HUES6 (cell line): ENCODE measurements at regions not wholly inside any gene's neighbourhood (a gene's known extent, or its start where the extent isn't known, plus 50 kb on each side); places are given as distances from the start of the nearest gene placed in this dataset.

ENCODE experiments used
- H3K27ac ChIP-seq: 2 replicates; pipeline ENCODE4 v1.7.0; 2013; ENCODE audit warnings: low read depth, mild to moderate bottlenecking, low read length, inconsistent platforms
- H3K27me3 ChIP-seq: 2 replicates; pipeline ENCODE4 v1.6.1; 2013; ENCODE audit warnings: low read length; ENCODE audit not compliant: control insufficient read depth, insufficient read depth
- H3K36me3 ChIP-seq: 2 replicates; pipeline ENCODE4 v1.6.1; 2013; ENCODE audit warnings: low read length; ENCODE audit not compliant: control insufficient read depth, insufficient read depth
- H3K4me1 ChIP-seq: 2 replicates; pipeline ENCODE4 v1.6.1; 2013; ENCODE audit warnings: low read length; ENCODE audit not compliant: control insufficient read depth, insufficient read depth
- H3K4me3 ChIP-seq: 2 replicates; pipeline ENCODE4 v1.5.1; 2013; ENCODE audit warnings: low read depth, low read length
- H3K9ac ChIP-seq: one replicate; pipeline ENCODE4 v1.6.1; 2013; ENCODE audit warnings: mild to moderate bottlenecking, low read length
- H3K9me3 ChIP-seq: 2 replicates; pipeline ENCODE4 v1.6.1; 2013; ENCODE audit warnings: low read depth, low read length; ENCODE audit not compliant: control insufficient read depth, insufficient read depth

GRCh38 chr2:34005901-34006300 lies 406.8 kb upstream of the FAM98A start:
- no peaks in the 10 kb centered on the region for H3K4me1 ChIP-seq
- no peak overlapping the region for H3K27ac ChIP-seq
- no peaks in the 10 kb centered on the region for H3K36me3 ChIP-seq
- no peaks in the 10 kb centered on the region for H3K9me3 ChIP-seq
- H3K9ac ChIP-seq = no peak overlapping the region
- H3K4me3 ChIP-seq = no peak overlapping the region
- no peaks in the 10 kb centered on the region for H3K27me3 ChIP-seq

GRCh38 chr2:34004936-34005335 lies 405.8 kb upstream of the FAM98A start:
- Histone ChIP-seq H3K4me1 (no peaks in the 10 kb centered on the region), H3K9ac (no peak overlapping the region), H3K4me3 (no peak overlapping the region), H3K9me3 (no peaks in the 10 kb centered on the region), H3K27me3 (no peaks in the 10 kb centered on the region), H3K27ac (no peak overlapping the region), H3K36me3 (no peaks in the 10 kb centered on the region)

GRCh38 chr2:34003795-34004194 lies 404.7 kb upstream of the FAM98A start:
- Histone ChIP-seq H3K27ac (no peak overlapping the region), H3K4me3 (no peak overlapping the region), H3K4me1 (no peaks in the 10 kb centered on the region), H3K27me3 (no peaks in the 10 kb centered on the region), H3K36me3 (no peaks in the 10 kb centered on the region), H3K9ac (no peak overlapping the region), H3K9me3 (no peaks in the 10 kb centered on the region)

GRCh38 chr2:34001557-34001956 lies 402.5 kb upstream of the FAM98A start:
- Histone ChIP-seq H3K9me3 (0 out of 2 replicates have a peak, but pooled peaks cover 4% of the 10 kb centered on the region), H3K27me3 (no peaks in the 10 kb centered on the region), H3K27ac (no peak overlapping the region), H3K4me3 (no peak overlapping the region), H3K36me3 (no peaks in the 10 kb centered on the region), H3K4me1 (no peaks in the 10 kb centered on the region), H3K9ac (no peak overlapping the region)

GRCh38 chr2:33984131-33984530 lies 385.0 kb upstream of the FAM98A start:
- no peaks in the 10 kb centered on the region for H3K27me3 ChIP-seq
- H3K36me3 ChIP-seq = no peaks in the 10 kb centered on the region
- H3K9me3 ChIP-seq = peaks cover 8% of the 10 kb centered on the region
- H3K4me1 ChIP-seq = no peaks in the 10 kb centered on the region
- no peak overlapping the region for H3K4me3 ChIP-seq
- no peak overlapping the region for H3K9ac ChIP-seq
- no peak overlapping the region for H3K27ac ChIP-seq

GRCh38 chr2:33978471-33978870 lies 379.4 kb upstream of the FAM98A start:
- H3K9ac ChIP-seq = no peak overlapping the region
- no peak overlapping the region for H3K27ac ChIP-seq
- H3K27me3 ChIP-seq = no peaks in the 10 kb centered on the region
- no peaks in the 10 kb centered on the region for H3K36me3 ChIP-seq
- H3K4me3 ChIP-seq = no peak overlapping the region
- H3K4me1 ChIP-seq = no peaks in the 10 kb centered on the region
- H3K9me3 ChIP-seq = peaks cover 5% of the 10 kb centered on the region; the same call in 1 of the 2 replicates

GRCh38 chr2:33975498-33975897 lies 376.4 kb upstream of the FAM98A start:
- Histone ChIP-seq H3K27me3 (no peaks in the 10 kb centered on the region), H3K27ac (no peak overlapping the region), H3K4me3 (no peak overlapping the region), H3K4me1 (no peaks in the 10 kb centered on the region), H3K36me3 (no peaks in the 10 kb centered on the region), H3K9ac (no peak overlapping the region), H3K9me3 (peaks cover 5% of the 10 kb centered on the region; the same call in 1 of the 2 replicates)

- no peaks in the 10 kb centered on the region for H3K27me3 ChIP-seq
- H3K9ac ChIP-seq = no peak overlapping the region
- H3K4me3 ChIP-seq = no peak overlapping the region
- no peak overlapping the region for H3K27ac ChIP-seq
- H3K4me1 ChIP-seq = no peaks in the 10 kb centered on the region
- no peaks in the 10 kb centered on the region for H3K9me3 ChIP-seq
- H3K36me3 ChIP-seq = no peaks in the 10 kb centered on the region
Measured at GRCh38 chr2:33967103-33967502, 368.0 kb upstream of the FAM98A start.

GRCh38 chr2:33958591-33958990 lies 359.5 kb upstream of the FAM98A start:
- no peaks in the 10 kb centered on the region for H3K36me3 ChIP-seq
- H3K9ac ChIP-seq = no peak overlapping the region
- no peak overlapping the region for H3K27ac ChIP-seq
- no peak overlapping the region for H3K4me3 ChIP-seq
- no peaks in the 10 kb centered on the region for H3K4me1 ChIP-seq
- no peaks in the 10 kb centered on the region for H3K27me3 ChIP-seq
- no peaks in the 10 kb centered on the region for H3K9me3 ChIP-seq

- H3K9me3 ChIP-seq = 0 out of 2 replicates have a peak, but pooled peaks cover 7% of the 10 kb centered on the region
- no peaks in the 10 kb centered on the region for H3K36me3 ChIP-seq
- no peaks in the 10 kb centered on the region for H3K4me1 ChIP-seq
- H3K27me3 ChIP-seq = no peaks in the 10 kb centered on the region
- no peak overlapping the region for H3K9ac ChIP-seq
- no peak overlapping the region for H3K4me3 ChIP-seq
- no peak overlapping the region for H3K27ac ChIP-seq
Measured at GRCh38 chr2:33949371-33949770, 350.3 kb upstream of the FAM98A start.

- no peak overlapping the region for H3K27ac ChIP-seq
- H3K9me3 ChIP-seq = 0 out of 2 replicates have a peak, but pooled peaks cover 5% of the 10 kb centered on the region
- no peaks in the 10 kb centered on the region for H3K27me3 ChIP-seq
- H3K36me3 ChIP-seq = no peaks in the 10 kb centered on the region
- H3K9ac ChIP-seq = no peak overlapping the region
- no peaks in the 10 kb centered on the region for H3K4me1 ChIP-seq
- no peak overlapping the region for H3K4me3 ChIP-seq
Measured at GRCh38 chr2:33946193-33946592, 347.1 kb upstream of the FAM98A start.

GRCh38 chr2:33933203-33933602 lies 334.1 kb upstream of the FAM98A start:
- Histone ChIP-seq H3K4me3 (no peak overlapping the region), H3K4me1 (no peaks in the 10 kb centered on the region), H3K27ac (no peak overlapping the region), H3K9ac (no peak overlapping the region), H3K9me3 (no peaks in the 10 kb centered on the region), H3K27me3 (no peaks in the 10 kb centered on the region), H3K36me3 (no peaks in the 10 kb centered on the region)
